Keratinocyte (primary cell): ENCODE measurements at regions not wholly inside any gene's neighbourhood (a gene's known extent, or its start where the extent isn't known, plus 50 kb on each side); places are given as distances from the start of the nearest gene placed in this dataset.

Experiments used
- DNase-seq: peaks from one replicate; pipeline ENCODE4 v3.0.0-alpha.2; 2011; ENCODE audit warnings: low read depth, missing footprints, low spot score
- FAIRE-seq: peaks from 2 replicates; lab custom pipeline; 2011; peaks lifted over from hg19 to GRCh38; lab: Jason Lieb, UNC
- H2AFZ ChIP-seq: 2 replicates; pipeline ENCODE4 v1.6.0; 2012; ENCODE audit warnings: low read length, control low read depth, inconsistent platforms; ENCODE audit not compliant: control insufficient read depth
- H3K27ac ChIP-seq: 2 replicates; pipeline ENCODE4 v1.5.1; 2011; ENCODE audit warnings: low read length; ENCODE audit not compliant: control insufficient read depth, insufficient read depth
- H3K27me3 ChIP-seq: 3 replicates; pipeline ENCODE4 v1.6.0; 2011; ENCODE audit warnings: low read length; ENCODE audit not compliant: control insufficient read depth, insufficient read depth; ENCODE audit errors: extremely low read depth
- H3K36me3 ChIP-seq, 2 experiments: 2 replicates in 1 of 2; 3 replicates in 1 of 2; pipeline ENCODE4 v1.5.1; 2011; ENCODE audit warnings: low read length in 2 of 2, mild to moderate bottlenecking in 1 of 2; ENCODE audit not compliant: control insufficient read depth in 2 of 2, insufficient read depth in 2 of 2; ENCODE audit errors: extremely low read depth in 1 of 2
- H3K4me1 ChIP-seq: 3 replicates; pipeline ENCODE4 v1.5.1; 2011; ENCODE audit warnings: low read length; ENCODE audit not compliant: control insufficient read depth, insufficient read depth; ENCODE audit errors: extremely low read depth
- H3K4me2 ChIP-seq: 3 replicates; pipeline ENCODE4 v1.6.0; 2011; ENCODE audit warnings: low read depth, low read length; ENCODE audit not compliant: control insufficient read depth, insufficient read depth; ENCODE audit errors: extremely low read depth
- H3K4me3 ChIP-seq, 3 experiments: fragments of 200-600 bp in 1 of 3; sonication (generic) in 1 of 3; 2 replicates in 2 of 3; 3 replicates in 1 of 3; pipeline ENCODE4 v1.5.1; 2011 to 2016; ENCODE audit warnings: low read length in 3 of 3, mild to moderate bottlenecking in 3 of 3, control low read depth in 2 of 3, inconsistent platforms in 1 of 3, low read depth in 1 of 3, mixed read lengths in 1 of 3, mixed run types in 1 of 3, moderate library complexity in 1 of 3; ENCODE audit not compliant: control insufficient read depth in 2 of 3, insufficient read depth in 2 of 3; ENCODE audit errors: extremely low read depth in 1 of 3
- H3K79me2 ChIP-seq: 2 replicates; pipeline ENCODE4 v1.6.0; 2012; ENCODE audit warnings: low read length; ENCODE audit not compliant: control insufficient read depth, insufficient read depth
- H3K9ac ChIP-seq: 3 replicates; pipeline ENCODE4 v1.6.0; 2011; ENCODE audit warnings: low read length; ENCODE audit not compliant: control insufficient read depth, insufficient read depth; ENCODE audit errors: extremely low read depth
- H3K9me1 ChIP-seq: 3 replicates; pipeline ENCODE4 v1.6.0; 2011; ENCODE audit warnings: low read length; ENCODE audit not compliant: control insufficient read depth, insufficient read depth; ENCODE audit errors: extremely low read depth
- H3K9me3 ChIP-seq: 2 replicates; pipeline ENCODE4 v1.5.1; 2012; ENCODE audit warnings: low read depth, low read length; ENCODE audit not compliant: control insufficient read depth
- H4K20me1 ChIP-seq: 3 replicates; pipeline ENCODE4 v1.6.0; 2011; ENCODE audit warnings: low read length; ENCODE audit not compliant: control insufficient read depth, insufficient read depth; ENCODE audit errors: extremely low read depth
- EZH2 ChIP-seq: IDR thresholded peaks from one replicate; pipeline ENCODE4 v1.6.1; 2012; ENCODE audit warnings: inconsistent platforms, mild to moderate bottlenecking, low read length, moderate library complexity
- dilution Hi-C: fragments of 300-500 bp; cut with MboI; formaldehyde crosslinking; loops from one replicate; pipeline ENCODE4 v1.7.0; 2020; ENCODE audit warnings: low sequenced_read_pairs; ENCODE audit not compliant: extremely low pct_ligation_motif_present
- TF ChIP-seq, protein P1 (sequence below), 3 experiments: IDR thresholded peaks in 1 of 3; conservative IDR thresholded peaks in 1 of 3; optimal IDR thresholded peaks in 1 of 3; 2 replicates in 2 of 3; 3 replicates in 1 of 3; pipeline versions ENCODE3 to v1.5.1; 2011; ENCODE audit warnings: low read length in 3 of 3, mild to moderate bottlenecking in 3 of 3, moderate library complexity in 2 of 3, control low read depth in 1 of 3, inconsistent platforms in 1 of 3; ENCODE audit not compliant: insufficient read depth in 2 of 3; ENCODE audit errors: extremely low read depth in 1 of 3

DNA sequence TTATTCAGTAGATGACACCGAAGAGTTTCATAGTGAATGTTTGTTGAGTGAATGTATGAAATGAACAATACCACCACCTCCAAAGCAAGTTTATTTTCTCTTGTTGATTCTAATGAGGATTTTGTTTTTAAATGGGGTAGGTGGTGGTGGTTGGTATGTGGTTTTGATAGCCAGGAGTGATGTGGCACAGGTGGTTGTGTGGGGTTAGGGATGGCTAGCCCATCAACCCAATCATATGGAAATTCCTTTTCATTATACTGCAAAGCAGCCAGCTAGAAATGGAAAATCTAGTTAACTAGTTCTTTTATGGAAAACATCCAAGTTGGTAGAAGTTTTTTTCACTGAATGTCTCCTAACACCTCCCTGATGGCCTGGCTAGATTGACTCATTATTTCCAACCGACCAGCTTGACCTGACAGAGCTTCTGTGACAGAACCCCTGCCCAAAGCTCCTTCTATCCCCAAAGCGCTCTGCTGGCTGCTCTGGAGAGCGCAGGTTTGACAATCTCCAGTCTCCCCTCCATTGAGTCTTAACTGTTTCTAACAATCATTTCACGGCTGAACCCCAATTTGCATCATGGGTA is 376.9 kb downstream of the MTX2 start:
- Histone ChIP-seq H3K36me3 (no peaks in the 10 kb centered on the region), H3K4me3 (no peak overlapping the region), H2AFZ (no peak overlapping the region), H3K9me3 (no peaks in the 10 kb centered on the region), H3K27ac (no peak overlapping the region), H3K9ac (no peak overlapping the region), H4K20me1 (no peaks in the 10 kb centered on the region), H3K9me1 (no peaks in the 10 kb centered on the region), H3K4me2 (no peak overlapping the region), H3K79me2 (no peaks in the 10 kb centered on the region), H3K4me1 (peaks cover 7% of the 10 kb centered on the region), H3K27me3 (no peaks in the 10 kb centered on the region)
- FAIRE-seq (no peak), DNase-seq (no peak)
- TF ChIP-seq, protein P1, sequence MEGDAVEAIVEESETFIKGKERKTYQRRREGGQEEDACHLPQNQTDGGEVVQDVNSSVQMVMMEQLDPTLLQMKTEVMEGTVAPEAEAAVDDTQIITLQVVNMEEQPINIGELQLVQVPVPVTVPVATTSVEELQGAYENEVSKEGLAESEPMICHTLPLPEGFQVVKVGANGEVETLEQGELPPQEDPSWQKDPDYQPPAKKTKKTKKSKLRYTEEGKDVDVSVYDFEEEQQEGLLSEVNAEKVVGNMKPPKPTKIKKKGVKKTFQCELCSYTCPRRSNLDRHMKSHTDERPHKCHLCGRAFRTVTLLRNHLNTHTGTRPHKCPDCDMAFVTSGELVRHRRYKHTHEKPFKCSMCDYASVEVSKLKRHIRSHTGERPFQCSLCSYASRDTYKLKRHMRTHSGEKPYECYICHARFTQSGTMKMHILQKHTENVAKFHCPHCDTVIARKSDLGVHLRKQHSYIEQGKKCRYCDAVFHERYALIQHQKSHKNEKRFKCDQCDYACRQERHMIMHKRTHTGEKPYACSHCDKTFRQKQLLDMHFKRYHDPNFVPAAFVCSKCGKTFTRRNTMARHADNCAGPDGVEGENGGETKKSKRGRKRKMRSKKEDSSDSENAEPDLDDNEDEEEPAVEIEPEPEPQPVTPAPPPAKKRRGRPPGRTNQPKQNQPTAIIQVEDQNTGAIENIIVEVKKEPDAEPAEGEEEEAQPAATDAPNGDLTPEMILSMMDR (optimal IDR thresholded peaks at IDR 0.05 in 1 of 3, IDR thresholded peaks at IDR 0.05 in 1 of 3, conservative IDR thresholded peaks at IDR 0.05 in 1 of 3; ENCODE audit: extremely low read depth in 1 of 3, insufficient read depth in 2 of 3, low read length in 3 of 3): no peak
- no peak for TF ChIP-seq EZH2
- dilution Hi-C loops: loop anchor here (25.0 kb wide), 1 partner anchor 484 kb away; the partner anchor contains the start of genes HOXD3 and HOXD4

DNA sequence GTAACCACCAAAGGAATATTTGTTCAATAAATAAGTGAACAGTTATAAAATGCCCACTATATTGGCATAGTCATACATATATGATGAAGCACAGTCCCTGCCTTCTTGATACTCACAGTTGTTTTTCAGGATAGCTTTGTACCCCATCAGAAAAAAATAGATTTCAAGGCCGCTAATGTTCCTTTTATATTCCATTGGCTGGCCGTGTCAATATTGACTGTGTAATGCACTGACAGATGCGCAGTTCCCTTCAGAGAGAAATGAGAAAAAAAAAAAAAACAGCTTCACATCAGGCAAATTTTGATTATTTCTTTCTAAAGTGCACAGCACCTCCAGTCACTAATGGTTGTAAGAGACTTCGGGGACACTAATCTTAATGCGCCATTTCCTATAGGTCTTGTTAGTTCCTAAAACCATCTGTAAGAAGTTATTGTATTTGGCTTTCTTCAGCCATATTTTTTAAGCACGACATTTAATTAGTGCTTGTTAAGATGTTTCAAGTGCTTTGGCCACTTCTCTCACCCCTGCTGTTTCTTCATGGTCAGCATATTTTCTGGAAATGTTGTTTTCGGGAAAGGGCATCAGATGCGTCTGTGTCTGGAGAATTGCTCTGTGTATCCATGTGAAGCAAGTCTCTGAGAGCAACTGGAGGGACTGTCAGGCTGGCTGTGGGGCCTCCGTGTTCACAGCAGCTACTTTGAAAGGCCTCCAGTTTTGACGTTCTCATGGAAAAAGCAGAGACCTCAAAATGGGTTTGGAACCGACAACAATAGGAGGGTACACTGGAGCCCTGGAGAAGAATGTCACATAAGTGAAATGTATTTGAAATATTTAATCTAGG is 378.3 kb downstream of the MTX2 start:
- no peaks in the 10 kb centered on the region for H3K9me3 ChIP-seq
- TF ChIP-seq EZH2: no peak
- TF ChIP-seq, protein P1 (optimal IDR thresholded peaks at IDR 0.05 in 1 of 3, IDR thresholded peaks at IDR 0.05 in 1 of 3, conservative IDR thresholded peaks at IDR 0.05 in 1 of 3; ENCODE audit: extremely low read depth in 1 of 3, insufficient read depth in 2 of 3, low read length in 3 of 3): no peak
- no peaks in the 10 kb centered on the region for H3K27me3 ChIP-seq
- H3K9me1 ChIP-seq: no peaks in the 10 kb centered on the region
- no peaks in the 10 kb centered on the region for H3K4me1 ChIP-seq
- H3K36me3 ChIP-seq: no peaks in the 10 kb centered on the region
- DNase-seq (no peak), FAIRE-seq (no peak)
- dilution Hi-C loops: loop anchor here (25.0 kb wide), 1 partner anchor 485 kb away; the partner anchor contains the start of genes HOXD3 and HOXD4
- H4K20me1 ChIP-seq: no peaks in the 10 kb centered on the region
- H3K4me2 ChIP-seq: no peak overlapping the region
- H3K4me3 ChIP-seq: no peak overlapping the region
- no peak overlapping the region for H2AFZ ChIP-seq
- H3K79me2 ChIP-seq: no peaks in the 10 kb centered on the region
- H3K9ac ChIP-seq: no peak overlapping the region
- H3K27ac ChIP-seq: no peak overlapping the region
